SHP77 (cell line): ENCODE measurements at regions not wholly inside any gene's neighbourhood (a gene's known extent, or its start where the extent isn't known, plus 50 kb on each side); places are given as distances from the start of the nearest gene placed in this dataset.

Experiments used
- DNase-seq, 2 experiments: peaks; one replicate each; lab custom pipeline; 2025; lab: John Stamatoyannopoulos, UW

DNA sequence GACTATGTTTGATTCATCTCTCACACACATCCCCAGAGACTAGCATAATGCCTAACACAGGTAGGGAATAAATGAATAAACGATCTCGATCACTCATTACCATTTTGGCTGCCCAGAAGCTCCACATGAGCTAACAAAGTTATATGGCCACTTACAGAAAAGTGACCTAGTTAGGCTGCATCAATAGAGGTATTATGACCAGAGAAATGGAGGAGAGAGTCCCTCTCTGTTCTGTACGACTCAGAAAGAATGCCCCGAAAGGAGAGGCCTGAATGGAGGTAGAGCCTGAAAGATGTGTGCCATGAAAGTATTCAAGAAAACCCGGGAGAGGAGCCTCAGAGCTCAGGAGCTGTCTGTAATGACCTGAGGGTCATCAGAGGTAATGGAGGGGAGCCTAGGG, 208.2 kb upstream of the GRIK3 start:
- DNase-seq: no peak

DNA sequence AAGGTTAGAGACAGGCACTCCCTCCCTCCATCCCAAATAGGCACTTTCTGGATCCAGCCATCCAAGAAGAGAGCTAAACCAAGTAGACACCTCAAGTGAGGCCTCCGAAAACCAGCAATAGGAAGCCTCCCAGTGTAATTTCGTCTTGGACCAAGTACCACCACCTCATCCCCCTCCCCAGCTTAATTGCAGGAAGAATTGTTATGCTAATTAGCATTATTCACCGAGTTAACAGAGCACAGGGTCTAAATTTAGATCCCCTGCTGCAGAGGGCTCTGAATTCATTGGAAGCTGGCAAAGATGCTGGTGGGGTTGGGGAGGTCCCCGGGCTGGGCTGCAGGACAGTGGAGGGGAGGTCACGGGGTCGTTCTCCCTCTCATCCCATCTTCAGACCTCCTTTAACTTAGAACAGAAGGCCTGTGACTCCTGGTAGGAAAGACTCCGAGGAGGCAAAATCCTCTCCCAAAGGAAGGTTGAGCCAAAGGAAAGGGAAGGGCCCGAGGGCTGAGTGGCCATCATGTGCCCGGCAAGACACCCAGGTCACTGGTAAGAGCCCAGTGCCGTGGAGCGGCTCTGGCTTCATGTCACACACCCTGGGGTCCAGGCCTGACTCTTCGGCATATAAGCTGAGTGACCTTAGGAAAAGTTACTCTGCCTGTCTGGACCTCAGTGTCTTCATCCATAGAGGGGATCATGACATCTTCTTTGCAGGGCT, 209.2 kb upstream of the GRIK3 start:
- DNase-seq: no peak

DNA sequence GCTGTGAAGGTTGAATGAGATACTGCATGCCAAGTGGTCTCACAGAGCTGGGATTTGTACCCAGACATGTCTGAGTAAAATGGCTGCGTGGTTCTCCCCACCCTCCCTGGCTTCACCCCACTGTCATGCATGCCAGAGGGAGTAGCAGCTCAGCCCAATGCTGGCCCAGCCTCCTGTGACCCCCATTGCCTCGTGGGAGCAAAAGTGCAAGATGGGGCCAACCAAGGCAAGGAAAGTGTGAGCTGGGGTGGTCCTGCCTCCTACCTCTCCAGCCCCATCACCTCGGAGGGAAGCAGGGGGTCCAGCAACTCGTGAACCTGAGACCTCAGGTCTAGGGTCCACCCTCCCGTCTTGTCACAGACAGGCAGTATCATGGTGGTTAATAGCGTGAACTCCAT, 209.8 kb upstream of the GRIK3 start:
- DNase-seq: no peak

DNA sequence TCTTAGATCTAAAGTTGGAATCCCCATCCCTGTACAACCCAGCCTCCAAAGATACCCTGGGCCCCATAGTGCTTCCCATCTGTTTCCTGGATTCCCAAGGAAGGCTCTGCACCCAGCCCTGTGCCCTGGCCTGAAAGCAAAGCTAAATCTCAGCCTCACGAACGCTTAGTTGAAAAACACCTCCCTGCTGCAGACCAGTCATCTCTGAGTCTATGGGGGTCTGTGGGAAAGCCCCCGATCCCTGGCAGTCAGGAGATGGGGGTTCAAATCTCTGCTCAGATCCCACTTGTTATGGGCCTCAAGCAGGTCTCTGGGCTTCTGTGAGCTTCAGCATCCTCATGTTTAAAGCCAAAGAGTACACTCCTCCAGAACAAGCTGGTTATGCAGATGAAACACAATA, 210.5 kb upstream of the GRIK3 start:
- DNase-seq: no peak

DNA sequence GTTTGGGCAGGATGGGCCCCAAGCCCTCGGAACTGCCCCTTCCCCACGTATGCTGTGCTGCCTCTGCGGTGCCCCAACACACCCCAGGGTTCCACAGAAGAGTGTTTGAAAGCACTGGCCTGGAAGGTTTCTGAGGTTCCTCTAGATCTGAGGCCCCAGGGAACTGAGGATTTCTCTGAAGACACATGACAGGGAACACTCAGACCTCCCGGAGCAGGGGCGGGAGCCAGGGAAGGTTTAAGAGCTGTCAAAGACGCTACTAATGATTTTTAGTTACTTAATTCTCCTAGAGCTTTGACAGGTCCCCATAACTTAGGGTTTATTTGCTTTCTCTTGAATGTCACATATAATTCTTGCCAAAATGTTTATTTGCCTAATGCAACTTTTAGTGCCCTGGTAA, 212.3 kb upstream of the GRIK3 start:
- DNase-seq: no peak

DNA sequence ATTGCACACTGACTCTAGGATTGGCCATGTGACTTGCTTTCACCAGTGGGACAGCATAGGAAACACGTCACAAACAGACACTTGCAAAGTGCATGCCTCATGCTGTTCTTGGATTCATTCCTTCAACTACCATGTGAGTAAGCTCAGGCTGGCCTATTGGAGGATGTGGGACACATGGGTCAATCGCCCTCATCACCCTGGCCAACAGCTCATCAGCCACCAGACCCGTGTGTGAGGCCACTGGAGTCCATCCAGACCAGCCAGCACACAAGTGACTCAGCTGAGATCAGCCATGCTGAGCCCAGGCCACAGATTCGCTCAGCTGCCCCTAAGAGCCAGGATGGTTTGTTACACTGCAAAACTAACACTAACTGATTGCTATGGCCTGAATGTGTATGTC, 216.1 kb upstream of the GRIK3 start:
- DNase-seq: no peak

DNA sequence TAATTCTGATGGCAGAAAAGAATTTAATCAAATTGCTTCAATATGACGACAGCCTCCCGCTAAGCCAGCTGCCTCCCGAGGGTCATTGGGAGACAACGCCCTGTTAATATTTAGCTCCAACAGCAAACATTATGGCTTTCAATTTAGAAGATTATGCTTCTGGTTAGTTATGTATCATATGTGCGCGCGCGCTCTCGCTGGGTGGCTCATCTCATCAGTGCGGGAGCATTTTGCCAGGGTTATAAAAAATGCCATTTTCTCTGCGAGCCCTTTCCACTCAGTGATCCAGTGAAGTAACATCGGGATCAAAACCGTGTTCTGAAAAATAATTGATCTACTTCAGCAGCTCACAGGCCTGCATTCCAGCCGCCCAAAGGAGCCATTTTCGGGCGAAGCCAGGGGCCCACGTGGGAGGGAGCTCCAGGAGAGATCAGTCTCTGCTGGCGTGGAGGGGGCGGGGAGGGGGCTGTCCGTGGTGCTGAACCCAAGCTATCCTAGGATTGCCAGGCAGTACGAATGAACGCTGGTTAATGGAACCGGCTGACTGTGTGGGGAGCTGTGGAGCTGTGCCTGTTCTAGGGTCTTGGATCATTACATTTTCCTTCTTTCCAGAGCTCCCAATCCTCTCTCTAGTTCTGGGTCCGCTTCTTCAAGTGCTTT, 219.1 kb upstream of the ZC3H12A start:
- no peak for DNase-seq

DNA sequence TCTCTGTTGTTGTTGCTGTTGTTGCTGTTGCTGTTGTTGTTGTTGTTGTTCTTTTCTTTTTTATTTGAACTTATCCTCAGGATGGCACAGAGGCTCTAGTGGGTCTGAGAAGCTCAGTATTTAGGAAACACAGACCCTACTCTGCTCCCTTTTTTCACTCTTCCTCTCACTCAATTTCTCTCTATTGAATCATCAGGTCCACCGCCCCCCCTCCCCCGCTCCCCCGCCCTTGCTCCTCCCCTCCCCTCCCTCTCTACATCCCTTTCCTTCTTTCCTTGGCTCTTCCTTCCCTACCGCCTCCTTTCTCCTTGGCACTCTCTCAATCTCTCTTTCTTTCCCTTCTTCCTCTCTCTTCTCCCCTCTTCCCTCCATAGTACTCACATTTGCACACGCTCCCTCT, 218.5 kb upstream of the ZC3H12A start:
- DNase-seq: no peak

DNA sequence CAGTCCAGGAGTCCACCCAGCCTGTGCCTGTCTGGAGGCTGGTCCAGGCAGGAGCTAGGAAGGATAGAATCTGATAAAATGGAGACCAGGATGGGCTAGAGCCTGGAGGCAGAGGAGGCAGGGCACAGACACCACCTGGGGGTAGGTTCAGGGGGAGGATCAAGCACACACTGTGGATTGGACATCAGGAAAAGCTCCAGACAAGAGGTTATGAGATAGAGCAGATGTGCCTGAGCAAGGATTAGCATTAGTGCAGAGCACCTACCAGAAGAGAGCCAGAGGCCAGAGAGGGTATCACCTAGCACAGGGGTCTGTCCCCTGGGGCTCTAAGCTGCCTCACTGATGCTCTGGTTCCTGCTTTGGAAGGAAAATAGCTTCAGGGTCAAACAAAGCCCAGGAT, 216.7 kb upstream of the ZC3H12A start:
- DNase-seq: no peak

DNA sequence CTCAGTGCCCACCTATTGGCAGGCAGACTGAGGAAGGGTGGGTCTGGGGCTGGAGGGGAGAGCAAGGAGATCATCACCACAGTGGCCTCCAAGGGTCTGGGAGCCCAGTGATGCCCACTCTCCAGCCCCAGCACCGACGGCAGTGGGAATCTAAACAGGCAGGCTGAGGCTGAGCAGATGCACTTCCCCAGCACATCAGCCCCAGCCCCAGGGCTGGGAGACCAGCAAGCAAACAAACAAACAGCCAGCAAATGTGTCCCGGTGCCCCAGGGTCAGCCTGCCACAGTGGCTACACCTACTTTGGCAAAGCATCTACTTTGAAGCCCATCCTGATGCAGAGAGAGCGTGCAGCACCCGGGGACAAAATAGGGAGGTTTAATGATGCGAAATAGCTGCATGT, 216.3 kb upstream of the ZC3H12A start:
- no peak for DNase-seq

DNA sequence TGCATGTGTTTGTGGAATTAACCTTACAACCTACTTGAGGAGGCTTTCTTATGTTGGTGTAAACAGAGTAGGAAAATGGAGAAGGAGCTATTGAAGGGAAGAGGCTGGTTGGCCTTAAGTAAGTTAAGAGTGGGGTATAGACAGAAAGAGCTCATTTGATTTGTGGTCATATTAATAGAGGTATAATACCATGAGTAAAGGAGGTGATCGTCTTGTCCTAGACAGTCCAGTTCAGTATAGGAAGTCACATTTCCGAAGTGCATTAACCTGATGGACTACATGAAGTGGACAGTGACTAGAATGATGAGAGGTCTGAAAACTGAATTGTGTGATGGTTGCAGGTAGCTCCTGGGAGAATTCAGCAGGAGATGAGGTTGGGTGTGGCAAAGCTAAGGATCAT, 215.4 kb upstream of the ZC3H12A start:
- DNase-seq: no peak

DNA sequence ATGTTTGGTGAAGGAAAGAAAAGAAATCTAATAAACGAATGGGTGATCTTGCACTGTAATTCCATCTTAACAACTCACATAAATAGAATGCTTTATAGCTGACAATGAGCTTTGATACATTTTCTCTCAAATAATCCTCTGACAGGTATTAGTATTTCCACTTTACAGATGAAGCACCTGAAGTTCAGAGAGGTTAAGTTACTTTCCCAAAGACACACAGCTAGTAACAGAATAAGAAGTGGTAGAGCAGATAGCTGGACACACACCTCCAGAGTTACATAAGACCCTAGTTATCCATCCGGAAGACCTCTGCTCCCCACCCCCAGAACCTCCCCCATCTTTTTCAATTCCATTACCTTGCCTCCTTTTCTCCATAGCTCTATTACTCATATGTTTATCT, 213.3 kb upstream of the ZC3H12A start:
- no peak for DNase-seq

DNA sequence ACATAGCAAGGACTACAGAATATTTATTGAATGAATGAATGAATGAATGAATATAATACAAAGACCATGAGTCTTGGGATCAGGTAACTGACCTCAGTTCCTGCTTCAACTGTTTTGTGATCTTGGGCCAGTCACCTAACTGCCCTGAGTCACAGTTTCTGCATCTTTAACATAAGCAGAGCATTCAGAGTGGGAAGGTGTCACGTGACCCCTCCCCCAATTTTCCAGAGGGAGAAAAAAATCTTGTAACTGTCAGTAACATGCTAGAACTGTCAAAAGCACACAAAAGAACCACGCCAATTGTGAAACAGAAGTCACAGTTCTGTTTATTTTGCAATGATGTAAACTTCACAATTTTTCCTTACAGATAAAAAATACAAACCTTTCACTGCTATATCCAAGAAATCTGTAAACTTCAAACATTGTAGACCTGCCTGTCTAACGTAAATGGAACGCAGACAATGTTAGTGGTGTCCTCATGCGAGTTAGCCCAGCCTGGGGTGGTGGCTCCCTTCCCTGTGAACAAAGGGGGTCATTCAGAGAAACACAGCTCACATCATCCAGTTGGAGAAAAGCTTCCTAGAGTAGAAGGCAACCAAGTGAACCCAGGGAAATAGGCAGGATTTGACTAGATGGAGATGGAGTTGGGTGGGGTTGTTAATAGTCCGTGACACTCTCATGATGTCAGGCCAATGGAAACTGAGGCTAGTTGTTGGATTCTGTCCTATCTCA, 211.8 kb upstream of the ZC3H12A start:
- DNase-seq: no peak

DNA sequence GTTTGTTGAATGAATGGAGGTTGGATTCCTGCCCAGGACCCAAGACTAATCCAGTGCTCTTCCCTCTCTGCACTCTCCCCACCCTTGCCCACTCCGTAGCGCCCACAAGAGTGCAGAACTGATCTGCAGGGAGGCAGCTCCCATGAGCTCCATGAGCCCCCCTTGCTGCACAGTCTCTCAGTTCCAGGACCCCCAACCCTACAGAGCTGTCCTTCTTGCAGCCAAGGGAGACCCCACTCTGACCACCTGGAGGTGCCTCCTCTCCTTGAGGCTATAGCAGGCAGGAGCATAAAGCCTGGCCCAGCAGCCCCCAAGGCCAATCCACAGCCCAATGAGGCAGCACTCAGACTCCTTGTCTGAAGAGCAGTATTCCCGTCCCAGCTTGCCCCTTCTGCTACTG, 209.2 kb upstream of the ZC3H12A start:
- no peak for DNase-seq

DNA sequence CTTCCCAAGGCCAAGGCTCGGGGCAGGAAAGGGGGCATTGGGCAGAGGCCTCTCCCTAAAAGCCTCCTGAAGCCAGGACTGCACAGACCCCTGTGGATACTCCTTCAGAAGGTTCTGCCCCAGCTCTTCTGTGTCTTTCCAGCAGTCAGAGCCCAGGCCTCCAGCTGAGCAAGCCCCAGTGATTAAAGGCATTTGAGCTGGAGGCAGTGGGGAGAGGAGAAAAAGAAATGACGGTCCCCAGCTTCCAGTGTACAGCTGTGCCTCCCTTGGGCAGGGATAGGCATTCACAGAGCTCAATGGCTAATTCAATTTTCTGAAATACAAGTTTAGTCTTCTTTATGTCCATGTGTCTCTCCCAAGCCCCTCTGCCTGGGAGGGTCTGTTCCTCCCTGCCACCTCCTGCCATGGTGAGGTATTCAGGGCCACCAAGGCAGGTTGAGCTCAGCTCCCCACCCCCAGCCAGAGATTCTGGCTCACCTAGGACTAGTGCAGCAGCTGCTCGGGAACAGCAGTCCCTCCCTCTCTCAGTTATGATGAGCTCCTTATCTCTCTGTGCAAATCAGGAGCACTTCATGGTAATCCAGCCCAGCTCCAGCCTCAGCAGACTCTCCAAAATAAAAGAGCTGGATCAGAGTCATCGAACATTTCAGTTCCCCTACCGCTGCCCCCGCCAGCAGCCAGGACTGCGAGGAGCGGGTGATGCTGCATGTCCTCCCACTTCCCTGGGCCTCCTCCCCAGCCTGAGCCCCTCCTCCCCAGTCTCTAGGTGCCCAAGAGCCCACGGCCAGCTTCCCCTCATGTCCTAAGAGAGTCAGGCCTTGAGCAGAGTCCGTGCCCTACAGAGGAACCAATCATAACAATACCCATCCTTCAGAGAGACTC, 208.4 kb upstream of the ZC3H12A start:
- DNase-seq: no peak

DNA sequence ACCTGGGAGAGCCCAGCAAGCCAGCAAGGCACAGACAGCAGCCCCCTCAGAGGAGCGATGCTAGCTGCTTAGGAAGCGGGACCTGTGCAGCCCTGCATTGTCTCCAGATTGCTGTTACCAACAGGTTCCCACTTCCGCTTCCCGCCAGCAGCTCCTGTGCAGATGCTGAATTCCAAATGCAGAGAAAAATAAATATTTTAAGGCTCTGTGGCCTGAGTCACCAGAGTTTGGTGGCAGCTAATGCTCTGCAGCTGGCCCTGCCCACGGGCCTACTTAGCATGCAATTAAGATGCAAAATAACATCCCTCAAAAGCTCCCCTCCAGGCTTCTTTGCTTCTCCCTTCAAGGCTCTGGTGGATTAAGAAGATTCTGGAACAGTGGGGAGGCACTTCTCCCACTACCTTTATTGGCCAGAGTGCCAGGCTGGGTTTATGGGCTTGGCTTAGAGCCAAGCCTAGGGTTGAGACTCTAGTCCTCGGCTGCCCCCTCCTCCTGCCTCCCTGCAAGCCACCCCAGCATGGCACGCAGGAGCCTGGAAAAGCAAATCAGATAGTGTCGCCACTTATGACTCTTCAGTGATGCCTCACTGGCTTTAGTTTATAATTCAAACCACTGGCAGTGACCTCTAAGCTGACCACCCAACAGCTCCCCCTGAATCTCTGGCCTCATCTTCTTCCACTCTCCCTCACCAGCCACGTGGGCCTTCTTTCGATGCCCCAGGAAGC, 207.1 kb upstream of the ZC3H12A start:
- peak in 1 of 2 experiments; percentile 12 for DNase-seq

DNA sequence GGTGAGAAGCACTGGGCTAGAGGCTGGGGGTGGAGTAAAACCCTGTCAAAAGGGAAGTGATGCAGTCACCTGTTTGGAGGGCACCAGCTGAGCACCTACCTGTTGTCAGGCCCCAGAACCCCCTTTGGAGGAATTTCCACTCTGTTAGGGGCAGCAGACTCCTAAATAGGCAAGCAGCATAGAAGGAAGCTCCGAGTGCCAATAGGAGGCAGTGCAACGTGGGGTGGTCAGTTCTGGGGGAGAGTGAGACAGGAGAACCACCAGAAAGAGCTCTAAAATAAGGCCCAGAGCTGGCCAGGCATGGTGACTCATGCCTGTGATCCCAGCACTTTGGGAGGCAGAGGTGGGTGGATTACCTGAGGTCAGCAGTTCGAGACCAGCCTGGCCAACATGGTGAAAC, 203.7 kb upstream of the ZC3H12A start:
- DNase-seq: no peak

DNA sequence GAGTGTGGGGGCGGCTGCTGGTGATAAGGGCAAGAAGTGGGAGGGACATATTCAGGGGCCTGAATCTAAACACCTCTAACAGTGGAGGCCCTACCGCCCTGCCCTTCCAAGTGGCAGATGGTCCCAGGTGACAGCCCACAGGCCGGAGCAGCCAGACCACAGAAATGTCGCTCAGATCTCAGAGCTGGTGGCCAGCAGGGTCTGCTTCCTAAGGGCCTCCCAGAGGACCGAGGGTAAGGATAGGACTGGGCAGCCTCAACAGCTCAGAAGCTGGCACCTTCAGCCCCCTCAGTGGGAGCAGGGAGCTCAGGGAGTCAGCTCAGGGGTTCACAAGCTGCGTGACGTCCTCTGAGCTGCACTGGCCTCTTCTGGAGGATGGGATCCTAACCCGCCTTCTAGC, 201.8 kb upstream of the ZC3H12A start:
- no peak for DNase-seq

DNA sequence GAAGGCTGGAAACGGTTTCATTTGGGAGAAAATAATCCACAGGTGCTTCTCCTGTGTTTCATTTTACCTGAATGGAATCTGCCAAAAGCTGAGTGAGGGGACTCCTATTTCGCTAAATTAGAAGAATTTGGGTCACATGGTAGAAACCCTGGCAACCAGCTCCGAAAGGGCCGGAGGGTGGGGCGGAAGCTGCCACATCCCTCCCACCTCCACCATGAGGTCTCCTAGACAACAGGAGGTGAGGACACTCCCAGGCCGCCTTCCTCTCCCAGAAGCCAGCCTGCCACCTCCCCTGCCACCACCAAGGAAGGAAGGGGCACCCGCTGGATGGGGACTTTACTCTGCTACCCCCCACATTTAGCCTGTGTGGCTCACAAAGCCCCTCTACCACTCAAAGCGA, 199.9 kb upstream of the ZC3H12A start:
- no peak for DNase-seq

DNA sequence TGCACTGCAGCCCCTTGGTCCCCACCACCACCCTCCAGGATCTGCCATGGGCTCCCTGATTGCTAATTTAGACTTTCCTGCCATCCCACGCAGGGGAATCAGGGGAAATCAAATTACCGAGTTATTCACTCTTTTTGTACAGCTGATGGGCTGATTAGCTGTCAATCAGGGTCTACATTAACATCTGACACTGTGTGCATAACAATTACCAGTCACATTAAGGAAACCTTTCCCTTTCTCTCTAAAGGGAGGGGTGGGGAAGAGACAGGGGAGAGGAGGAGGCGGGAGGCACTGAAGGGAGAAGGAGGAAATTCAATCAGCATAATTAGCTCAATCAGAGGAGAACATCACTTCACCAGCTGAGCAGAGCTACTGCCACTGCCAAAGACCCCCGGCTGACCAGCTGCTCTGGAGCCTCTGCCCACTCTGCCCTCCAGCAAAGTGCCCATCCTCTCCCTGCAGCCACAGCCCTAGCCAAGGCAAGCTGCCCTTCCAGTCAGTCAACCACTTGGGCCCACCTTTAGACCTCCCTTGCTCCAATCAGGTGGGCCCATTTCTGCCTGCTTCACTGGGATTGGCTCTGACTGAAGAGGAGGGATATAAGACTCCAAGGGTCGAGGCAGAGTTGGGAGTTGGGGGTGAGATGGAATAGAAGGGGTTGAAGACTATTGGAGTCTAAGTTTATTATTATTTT, 199.3 kb upstream of the ZC3H12A start:
- no peak for DNase-seq

DNA sequence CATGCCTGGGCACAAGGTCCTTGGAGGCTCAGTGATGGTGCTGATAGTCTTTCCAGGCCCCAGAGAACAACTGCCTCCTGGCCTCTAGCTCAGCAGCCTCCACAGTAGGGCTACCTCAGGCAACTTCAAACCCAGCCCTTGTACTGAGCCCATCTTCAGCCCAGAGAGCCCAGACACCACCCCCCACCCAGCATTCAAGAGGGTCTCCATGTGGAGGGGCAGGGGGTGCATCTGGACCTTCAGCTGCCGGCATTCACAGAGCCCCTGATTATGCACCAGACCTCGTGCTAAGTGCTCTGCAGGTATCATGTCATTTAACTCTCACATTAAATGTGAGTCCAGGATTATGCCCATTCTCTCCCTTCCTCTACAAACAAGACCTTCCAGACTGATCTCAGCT, 197.0 kb upstream of the ZC3H12A start:
- DNase-seq: no peak
